ENCODE measurements at regions not wholly inside any gene's neighbourhood (a gene's known extent, or its start where the extent isn't known, plus 50 kb on each side); places are given as distances from the start of the nearest gene placed in this dataset.

DNA sequence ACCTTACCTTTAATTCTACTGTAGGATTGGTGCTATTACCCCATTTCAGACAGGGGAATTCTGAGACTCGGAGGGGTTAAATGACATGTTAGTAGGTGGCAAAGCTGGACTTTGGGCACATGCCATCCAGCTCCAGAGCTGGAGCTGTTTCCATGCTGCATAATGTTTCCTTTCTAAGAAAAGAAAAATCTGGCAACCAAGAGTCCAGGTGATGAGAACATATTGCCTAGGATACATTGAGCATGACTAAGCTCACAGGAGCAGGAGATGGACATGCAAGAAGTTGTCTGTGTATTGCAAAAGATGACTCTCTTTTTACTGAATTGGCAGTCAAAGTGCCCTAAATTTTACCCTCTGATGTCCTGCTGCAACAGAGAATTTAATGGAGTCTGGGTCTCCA lies 150.8 kb upstream of the SYT13 start:
- Histone ChIP-seq H3K27me3 (no peaks in the 10 kb centered on the region), H3K27ac (no peak overlapping the region)
- TF ChIP-seq, protein P1, sequence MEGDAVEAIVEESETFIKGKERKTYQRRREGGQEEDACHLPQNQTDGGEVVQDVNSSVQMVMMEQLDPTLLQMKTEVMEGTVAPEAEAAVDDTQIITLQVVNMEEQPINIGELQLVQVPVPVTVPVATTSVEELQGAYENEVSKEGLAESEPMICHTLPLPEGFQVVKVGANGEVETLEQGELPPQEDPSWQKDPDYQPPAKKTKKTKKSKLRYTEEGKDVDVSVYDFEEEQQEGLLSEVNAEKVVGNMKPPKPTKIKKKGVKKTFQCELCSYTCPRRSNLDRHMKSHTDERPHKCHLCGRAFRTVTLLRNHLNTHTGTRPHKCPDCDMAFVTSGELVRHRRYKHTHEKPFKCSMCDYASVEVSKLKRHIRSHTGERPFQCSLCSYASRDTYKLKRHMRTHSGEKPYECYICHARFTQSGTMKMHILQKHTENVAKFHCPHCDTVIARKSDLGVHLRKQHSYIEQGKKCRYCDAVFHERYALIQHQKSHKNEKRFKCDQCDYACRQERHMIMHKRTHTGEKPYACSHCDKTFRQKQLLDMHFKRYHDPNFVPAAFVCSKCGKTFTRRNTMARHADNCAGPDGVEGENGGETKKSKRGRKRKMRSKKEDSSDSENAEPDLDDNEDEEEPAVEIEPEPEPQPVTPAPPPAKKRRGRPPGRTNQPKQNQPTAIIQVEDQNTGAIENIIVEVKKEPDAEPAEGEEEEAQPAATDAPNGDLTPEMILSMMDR (IDR thresholded peaks at IDR 0.05) = no peak

DNA sequence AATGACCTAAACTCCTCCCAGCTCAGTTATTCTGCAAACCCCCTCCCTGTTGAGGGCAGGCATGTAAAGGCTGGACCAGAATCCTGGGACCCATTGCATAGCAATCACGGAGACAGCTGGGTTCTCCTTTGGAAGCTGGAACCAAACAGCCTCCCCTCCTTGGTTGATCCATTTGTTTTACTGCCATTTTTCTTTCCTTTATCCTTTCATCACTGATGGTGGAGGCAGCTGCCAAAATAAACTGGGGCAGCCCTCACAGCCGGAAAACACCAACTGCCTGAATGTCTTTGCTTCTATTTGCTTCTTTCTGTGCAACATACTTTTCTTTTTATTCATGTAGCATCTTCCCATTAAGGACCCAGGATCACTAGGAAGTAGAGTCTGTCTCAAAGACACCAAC lies 150.0 kb upstream of the SYT13 start:
- TF ChIP-seq, protein P1 (IDR thresholded peaks at IDR 0.05) = no peak
- DNase-seq (ENCODE audit: low spot score in 2 of 2) = no peak
- Histone ChIP-seq H3K27ac (no peak overlapping the region), H3K36me3 (no peaks in the 10 kb centered on the region), H3K4me3 (no peak overlapping the region), H3K4me1 (no peaks in the 10 kb centered on the region), H3K27me3 (no peaks in the 10 kb centered on the region), H3K9me3 (peaks cover 0 to 7% of the 10 kb centered on the region in 2 donors)
- intact Hi-C loops (cut with DNase I) = no loop called here

More for the DNA sequence above, 150.8 kb upstream of the SYT13 start:
- DNase-seq (ENCODE audit: low spot score in 2 of 2) = no peak
- Histone ChIP-seq H3K4me1 (no peaks in the 10 kb centered on the region), H3K4me3 (no peak overlapping the region), H3K9me3 (peaks cover 0 to 7% of the 10 kb centered on the region in 2 donors), H3K36me3 (no peaks in the 10 kb centered on the region)
- intact Hi-C loops (cut with DNase I) = no loop called here

DNA sequence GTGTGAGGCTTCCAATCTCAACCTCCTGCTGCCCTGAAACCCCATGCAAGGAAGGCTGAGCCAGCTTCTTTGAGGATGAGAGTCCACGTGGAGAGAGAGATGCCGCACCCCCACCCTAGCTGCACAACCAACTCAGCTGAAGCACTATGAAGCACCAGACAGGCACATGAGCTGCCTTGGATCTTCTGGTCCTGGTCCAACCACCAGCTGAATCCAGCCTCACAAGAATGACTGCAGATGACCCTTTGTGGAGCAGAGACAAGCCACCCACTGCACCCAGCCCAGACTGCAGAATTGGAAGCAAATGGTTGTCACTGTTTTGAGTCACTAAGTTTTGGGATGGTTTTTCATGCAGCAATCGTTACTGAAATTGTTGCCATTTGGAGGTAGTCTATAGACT lies 149.6 kb upstream of the SYT13 start:
- TF ChIP-seq, protein P1 (IDR thresholded peaks at IDR 0.05) = no peak
- Histone ChIP-seq H3K4me3 (no peak overlapping the region), H3K27me3 (no peaks in the 10 kb centered on the region), H3K36me3 (no peaks in the 10 kb centered on the region), H3K4me1 (no peaks in the 10 kb centered on the region), H3K27ac (no peak overlapping the region), H3K9me3 (peaks cover 0 to 7% of the 10 kb centered on the region in 2 donors)
- no peak for DNase-seq (ENCODE audit: low spot score in 2 of 2)
- intact Hi-C loops (cut with DNase I) = no loop called here

DNA sequence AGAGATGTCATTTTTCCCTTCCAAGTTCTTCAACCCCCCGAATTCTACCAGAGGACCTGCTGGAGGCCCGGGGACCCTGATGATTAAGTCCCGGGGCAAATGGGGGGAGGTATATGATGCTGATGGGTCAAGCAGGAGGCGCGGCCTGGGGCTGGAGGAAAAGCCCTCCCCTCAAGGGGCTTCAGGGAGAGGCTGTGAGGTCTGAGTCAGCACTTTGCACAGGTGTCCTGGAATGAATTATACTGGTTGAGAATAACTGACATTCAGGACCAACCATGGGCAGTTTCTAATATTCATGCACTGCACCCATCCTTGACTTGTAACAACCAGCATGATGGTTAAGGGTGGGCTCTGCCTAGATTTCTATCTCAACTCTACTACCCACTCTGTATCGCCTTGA lies 146.8 kb upstream of the SYT13 start:
- intact Hi-C loops (cut with DNase I) = no loop called here
- no peak overlapping the region for H3K27ac ChIP-seq
- DNase-seq (ENCODE audit: low spot score in 2 of 2) = no peak
- H3K27me3 ChIP-seq = no peaks in the 10 kb centered on the region
- H3K36me3 ChIP-seq = no peaks in the 10 kb centered on the region
- no peaks in the 10 kb centered on the region for H3K9me3 ChIP-seq
- H3K4me3 ChIP-seq = no peak overlapping the region
- TF ChIP-seq, protein P1 (IDR thresholded peaks at IDR 0.05) = no peak
- H3K4me1 ChIP-seq = no peaks in the 10 kb centered on the region

DNA sequence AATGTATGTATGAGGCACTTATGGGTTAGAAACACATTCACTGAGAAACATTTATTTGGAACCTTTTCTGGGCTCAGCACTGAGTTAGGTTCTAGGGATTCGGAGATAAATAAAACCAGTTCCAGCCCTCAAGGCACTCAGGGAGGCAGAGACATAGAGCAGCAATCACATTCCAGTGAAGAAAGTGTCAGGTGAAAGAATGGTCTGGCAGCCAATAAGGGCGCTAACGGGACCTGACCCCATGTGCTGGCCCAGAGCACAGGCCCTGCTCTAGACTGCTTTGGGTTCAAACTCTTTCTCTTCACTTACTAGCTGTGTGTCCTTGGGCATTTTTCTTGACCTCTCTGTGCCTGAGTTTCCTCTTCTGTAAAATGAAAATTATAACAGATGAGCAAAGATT lies 146.0 kb upstream of the SYT13 start:
- H3K9me3 ChIP-seq = no peaks in the 10 kb centered on the region
- no peaks in the 10 kb centered on the region for H3K27me3 ChIP-seq

More for the DNA sequence above, 146.0 kb upstream of the SYT13 start:
- no peak for DNase-seq (ENCODE audit: low spot score in 2 of 2)
- H3K4me1 ChIP-seq = no peaks in the 10 kb centered on the region
- TF ChIP-seq, protein P1 (IDR thresholded peaks at IDR 0.05) = no peak
- H3K36me3 ChIP-seq = no peaks in the 10 kb centered on the region
- intact Hi-C loops (cut with DNase I) = no loop called here
- no peak overlapping the region for H3K27ac ChIP-seq
- H3K4me3 ChIP-seq = no peak overlapping the region

Measured in ascending aorta (tissue), 2 donors.